Activated CD4-positive, alpha-beta T cell treated with anti-CD3 and anti-CD28 coated beads, Interleukin-2, Interleukin-4, amounts not matched to agents 100 ng/mL and 50 ng/mL, durations not matched to agents 16 hours and 8 hours (primary cell): ENCODE measurements at regions not wholly inside any gene's neighbourhood (a gene's known extent, or its start where the extent isn't known, plus 50 kb on each side); places are given as distances from the start of the nearest gene placed in this dataset.

Source experiments
- DNase-seq: peaks from one replicate; pipeline ENCODE4 v3.0.0-alpha.2; 2020; ENCODE audit warnings: low spot score

DNA sequence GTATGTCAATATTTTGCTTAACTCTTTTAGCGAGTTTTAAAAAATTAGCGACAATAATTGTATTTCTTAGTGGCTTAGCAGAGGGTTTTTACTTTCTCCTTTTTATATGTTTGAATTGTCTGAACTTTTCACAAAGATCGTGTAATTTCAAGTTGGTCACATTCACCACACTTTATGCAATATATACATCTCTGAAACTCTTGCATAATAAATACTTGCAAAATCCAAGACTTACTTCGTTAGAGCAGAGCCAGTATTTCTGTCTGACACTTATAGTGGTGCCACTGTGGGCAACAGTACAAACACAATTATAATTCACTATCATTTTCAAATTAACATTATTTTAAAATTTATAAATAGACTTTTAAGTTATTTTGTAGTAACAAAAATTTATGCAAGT lies 62.0 kb downstream of the SUCNR1 start:
- DNase-seq: no peak

DNA sequence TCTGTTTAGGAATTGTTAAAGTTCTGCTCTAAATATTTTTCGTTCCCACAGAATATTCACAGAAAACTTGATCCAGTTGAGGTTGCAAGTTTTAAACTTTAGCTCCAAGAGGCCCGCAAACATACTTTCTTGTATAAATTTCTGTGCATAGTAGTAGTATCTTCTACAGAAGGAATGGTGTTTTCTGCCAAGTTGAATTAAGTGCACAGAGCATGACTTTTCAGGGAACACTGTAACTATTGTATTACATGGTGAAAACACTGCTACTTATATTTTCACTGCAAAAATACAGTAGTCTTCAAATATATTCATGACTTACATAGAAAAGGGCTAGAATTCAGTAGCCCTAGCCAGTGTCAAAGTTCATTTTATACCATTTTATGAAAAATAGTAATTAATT lies 67.0 kb downstream of the SUCNR1 start:
- no peak for DNase-seq

DNA sequence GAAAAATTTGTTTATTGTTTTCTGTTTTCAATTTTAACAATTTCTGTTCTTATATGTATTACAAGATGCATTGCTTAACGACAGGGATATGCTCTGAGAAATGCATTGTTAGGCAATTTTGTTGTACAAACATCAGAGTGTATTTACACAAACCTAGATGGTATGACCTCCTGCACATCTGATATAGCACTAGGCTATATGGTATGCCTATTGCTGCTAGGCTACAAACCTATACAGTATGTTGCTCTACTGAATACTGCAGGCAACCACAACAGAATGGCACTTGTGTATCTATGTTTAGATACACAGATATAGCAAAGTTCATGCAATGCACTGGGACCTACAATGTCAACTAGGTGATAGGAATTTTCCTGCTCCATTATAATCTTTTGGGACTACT lies 70.1 kb downstream of the SUCNR1 start:
- no peak for DNase-seq

DNA sequence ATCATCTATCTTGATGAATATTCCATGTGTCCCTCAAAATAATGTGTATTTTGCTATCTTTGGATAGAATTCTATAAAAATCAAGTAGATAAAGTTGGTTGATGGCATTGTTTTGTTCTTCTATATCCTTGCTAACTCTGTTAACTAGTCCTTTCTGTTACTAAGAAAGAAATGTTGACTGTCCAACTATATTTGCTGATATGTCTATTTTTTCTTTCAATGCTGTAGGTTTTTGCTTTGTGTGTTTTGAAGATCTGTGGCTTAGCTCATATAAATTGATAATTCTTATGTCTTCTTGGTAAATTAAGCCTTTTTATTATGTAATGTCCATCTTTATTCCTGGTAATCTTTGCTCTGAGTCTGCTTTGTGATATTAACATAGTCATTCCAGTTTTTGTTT lies 70.9 kb downstream of the SUCNR1 start:
- no peak for DNase-seq

DNA sequence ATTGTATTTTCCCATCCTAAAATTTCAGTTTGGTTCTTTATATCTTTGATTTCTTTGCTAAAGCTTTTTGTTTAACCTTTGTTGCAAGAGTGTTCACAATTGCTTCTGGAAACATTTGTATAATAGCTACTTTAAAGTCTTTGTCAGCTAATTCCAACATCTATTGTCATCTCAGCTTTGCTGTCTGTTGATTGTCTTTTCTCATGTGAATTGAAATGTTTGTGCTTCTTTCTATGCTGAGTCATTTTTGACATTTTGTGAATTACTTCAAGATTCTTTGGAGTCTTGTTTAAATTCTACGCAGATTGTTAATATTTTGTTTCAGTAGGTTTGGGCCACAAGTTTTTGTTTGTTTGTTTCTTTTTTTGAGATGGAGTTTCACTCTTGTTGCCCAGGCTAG lies 73.2 kb downstream of the SUCNR1 start:
- DNase-seq: no peak

DNA sequence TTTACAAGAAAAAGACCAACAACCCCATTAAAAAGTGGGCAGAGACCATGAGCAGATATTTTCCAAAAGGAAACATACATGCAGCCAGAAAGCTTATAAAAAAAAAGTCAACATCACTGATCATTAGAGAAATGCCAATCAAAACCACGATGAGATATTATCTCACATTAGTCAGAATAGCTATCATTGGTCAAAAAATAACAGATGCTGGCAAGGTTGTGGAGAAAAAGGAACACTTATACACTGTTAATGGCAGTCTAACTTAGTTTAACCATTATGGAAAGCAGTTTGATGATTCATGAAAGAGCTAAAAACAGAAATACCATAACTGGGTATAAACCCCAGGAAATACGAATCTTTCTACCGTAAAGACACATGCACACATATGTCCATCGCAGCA lies 76.3 kb downstream of the SUCNR1 start:
- no peak for DNase-seq

DNA sequence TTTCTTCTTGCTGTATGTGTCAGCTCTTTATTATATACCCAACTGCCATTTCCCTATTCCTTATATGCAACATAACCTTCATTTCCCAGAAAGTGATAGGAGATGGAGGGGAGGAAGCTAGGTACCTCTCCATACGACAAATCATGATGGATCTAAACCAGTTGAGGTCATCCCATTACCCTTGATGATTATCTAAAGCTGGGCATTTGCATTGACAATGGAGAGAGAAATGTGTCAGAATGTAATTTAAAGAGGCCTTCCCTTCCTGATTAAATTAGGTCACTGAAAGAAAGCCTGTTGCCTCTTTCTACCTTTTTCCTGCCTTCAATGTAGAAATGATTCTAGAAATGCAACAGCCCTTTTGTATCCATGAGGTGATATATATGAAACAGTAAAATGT lies 81.9 kb downstream of the SUCNR1 start:
- DNase-seq: no peak

DNA sequence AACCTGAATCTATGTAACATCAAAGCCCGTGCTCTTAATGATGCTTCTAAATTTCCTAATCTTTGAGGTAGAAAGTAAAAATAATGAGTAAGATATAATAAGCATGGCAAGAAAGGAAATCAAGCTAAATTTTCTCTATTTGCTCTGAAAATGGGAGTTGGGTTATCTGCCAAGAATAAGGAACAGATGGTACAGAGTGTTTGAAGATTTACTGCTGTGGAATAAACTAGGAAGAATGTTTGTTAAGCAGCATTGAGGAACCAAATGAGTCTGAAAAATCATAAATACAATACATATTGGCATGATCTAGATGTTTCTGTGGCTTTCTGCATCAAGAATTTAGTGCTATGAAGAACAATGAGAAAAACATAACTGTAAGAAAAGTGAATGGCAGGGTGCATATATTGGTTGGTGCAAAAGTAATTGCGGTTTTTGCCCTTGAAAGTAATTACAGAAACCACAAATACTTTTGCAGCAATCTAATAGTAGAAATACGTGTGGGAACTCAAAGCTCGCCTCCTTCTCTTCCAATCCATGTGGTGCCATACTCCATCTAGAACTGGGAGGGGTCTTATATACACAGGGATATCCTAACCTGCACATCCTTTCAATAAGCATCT lies 87.6 kb downstream of the SUCNR1 start:
- DNase-seq: no peak

DNA sequence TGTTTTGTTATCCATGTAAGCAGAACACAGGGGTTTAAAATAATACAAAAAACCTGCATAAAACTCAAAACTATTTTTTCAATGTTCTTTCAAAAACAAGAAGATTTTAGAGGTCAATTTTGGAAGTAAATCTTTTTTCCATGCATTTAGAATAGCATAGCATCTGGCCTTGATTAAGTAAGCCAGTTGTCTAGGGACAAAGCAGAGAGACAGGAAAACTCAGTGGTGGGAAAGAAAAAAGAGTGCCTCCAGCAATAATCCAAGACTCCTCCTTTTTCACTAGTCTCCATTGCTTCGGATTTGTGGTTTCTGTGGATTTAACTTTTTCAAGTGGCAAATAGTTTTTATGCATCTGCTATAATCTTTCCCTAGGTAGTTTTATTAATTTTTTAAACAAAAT lies 88.9 kb downstream of the SUCNR1 start:
- no peak for DNase-seq

DNA sequence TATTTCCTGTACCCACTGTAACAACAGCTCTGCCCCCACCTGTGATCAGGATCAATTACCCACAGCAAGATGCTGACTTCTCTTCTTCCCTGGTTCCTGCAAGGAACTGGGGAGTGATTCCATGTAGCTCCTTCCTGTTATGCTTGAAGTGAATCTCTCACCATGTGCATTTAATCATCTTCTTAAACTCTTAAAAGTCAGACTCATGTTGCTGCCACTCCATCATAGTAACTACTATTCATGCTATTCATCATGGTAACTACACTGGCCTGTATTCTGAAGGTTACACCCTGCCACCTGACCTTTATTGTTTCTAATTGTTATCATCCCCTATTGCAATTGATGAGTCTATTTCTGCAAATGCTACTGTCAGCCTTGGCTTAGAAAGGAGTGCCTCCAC lies 89.5 kb downstream of the SUCNR1 start:
- no peak for DNase-seq

DNA sequence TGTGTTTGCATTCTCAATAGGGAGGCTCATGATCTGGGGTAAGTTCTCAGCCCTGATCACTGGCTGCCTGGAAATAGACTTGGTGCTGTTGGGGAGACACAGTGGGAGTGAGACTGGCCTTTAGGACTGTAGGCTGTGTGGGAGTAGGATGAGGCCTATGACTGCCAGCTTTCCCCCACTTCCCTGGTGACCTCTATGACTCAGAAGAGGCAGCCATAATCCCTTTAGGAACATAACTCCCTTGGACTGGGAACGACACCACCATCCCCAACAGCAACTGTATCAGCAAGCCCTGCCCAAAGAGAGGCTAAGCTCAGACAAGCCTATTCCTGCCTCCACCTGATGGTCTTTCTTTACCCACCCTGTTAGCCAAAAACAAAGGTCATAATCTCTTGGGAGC lies 91.3 kb downstream of the SUCNR1 start:
- no peak for DNase-seq

DNA sequence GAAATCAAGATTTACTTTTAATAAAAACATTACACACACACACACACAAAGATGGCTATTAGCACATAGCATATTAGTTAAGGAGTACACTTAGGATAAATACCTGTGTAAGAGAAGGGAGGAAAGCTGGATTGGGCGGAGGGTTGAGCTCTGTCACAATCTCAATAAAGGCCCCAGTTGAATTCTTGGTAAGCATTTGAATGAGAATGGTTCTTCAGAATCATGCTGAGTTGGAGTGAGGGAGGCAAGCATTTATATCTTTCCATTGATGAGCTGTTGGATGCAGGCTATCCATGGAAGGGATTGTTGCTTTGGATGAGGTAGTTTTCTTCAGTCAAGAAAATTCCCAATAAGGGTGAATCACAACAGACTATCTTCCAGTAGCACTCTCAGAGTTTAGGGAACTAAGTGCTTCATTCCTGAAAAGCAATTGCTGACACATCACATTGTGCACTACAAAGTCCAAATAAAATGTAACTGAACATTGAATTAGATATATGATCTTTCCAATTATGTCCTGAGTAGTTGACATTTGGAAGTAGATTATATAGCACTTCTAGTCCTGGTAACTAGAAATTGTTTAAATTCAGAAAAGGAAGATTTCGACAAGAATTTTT lies 95.7 kb downstream of the SUCNR1 start:
- DNase-seq: no peak

DNA sequence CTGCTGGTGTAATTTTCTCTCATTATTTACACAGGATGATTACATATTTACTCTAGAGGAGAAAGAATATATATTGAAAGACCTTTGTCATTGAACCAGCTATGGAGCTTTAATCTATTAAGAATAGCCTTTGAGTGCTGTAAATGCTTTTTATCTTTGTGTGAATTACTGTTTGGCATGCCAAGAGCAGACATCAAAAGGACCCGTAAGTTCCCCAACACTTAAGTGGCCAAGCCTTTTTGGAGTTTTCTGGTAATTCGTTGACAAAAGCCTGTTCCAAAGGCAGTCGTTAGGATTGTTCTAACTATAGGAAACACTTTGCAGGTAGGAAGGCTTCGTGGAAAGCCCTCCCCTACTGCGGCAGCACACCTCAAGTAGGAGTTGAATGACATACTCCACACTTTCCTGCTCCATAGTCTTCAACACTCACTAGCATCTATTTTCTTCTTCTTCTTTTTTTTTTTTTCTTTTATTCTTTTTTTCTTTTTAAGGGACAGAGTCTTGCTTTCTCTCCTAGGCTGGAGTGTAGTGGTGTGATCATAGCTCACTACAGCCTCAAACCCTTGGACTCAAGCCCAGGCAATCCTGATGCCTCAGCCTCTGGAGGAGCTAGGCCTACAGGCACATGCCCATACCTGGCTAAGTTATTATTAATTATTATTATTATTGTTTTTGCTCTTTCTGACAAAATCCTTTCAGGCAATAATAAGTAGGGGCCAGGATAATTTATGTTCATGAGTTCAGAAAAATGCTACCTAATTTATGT lies 98.6 kb downstream of the SUCNR1 start:
- no peak for DNase-seq

DNA sequence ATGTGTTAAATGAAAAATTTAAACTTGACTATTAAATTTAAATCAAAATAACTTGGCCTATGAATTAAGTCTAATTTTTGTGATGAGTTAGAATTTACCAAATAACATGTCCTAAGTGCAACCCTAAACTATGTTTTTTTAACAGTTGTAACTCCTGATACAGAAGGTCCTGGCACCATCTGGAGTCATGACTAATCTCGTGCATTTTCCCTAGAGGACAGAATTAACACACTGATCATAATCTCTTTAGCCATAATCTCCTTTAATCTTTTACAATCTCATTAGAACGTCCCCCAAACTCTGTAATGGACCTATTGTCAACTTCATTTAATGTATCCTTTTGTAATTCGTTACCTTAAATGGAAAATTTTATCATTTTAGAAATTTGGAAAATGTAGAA lies 100.6 kb downstream of the SUCNR1 start:
- DNase-seq: no peak

DNA sequence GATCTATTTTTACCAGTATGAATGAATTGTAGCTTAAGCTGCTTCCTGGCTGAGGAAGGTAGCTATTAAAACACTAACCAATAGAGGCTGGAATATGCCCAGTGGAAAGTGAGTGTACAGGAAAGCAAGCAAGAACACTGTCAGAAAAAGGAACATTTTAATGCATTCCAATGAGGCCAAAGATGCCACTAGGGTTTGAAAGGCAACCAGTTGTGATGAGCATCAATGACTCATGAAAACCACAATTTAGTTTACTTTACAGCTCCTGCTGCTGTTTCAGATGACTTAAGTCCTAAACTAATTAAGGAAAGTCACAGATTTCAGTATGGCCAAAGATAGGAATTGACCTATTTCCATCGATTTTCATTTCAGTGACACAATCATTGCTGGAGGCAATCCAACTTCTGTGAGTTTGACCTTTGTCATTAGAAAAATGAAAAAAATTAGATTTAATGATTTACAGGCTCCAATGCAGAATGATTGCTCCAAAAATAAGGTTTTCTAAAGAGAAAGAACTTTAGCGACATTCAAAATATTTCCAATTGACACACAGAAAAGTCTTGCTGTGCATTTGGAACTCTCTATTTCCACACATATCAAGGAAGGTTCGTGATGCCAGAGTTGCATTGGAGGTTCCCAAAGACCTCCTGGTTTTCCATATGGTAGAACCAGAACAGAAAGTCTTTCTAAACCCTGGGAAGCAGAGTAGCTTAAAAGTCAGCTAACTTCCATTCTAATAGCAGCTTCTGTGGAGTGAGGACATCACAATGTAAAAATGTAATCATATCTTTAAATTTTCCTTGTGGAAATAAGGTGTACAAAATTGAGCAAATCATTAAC lies 103.0 kb downstream of the SUCNR1 start:
- no peak for DNase-seq

DNA sequence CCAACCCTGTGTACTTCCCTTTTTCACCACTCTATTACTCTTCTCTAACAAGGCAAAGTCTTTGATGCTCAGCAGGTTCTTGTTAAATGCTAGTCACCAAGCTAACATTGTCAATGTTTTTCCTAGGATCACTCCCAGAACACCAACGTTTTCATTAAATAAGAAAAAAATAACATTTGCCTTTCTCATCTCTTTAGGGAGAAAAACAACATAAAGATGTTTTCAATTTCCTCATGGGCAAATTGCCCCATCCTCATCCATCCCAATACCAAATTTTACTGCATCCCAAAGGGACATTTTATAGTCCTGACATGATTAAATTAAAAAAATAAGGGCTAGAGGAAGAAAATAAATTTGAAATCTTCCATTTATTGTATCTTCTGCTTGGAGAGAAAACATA lies 106.5 kb downstream of the SUCNR1 start:
- DNase-seq: no peak

DNA sequence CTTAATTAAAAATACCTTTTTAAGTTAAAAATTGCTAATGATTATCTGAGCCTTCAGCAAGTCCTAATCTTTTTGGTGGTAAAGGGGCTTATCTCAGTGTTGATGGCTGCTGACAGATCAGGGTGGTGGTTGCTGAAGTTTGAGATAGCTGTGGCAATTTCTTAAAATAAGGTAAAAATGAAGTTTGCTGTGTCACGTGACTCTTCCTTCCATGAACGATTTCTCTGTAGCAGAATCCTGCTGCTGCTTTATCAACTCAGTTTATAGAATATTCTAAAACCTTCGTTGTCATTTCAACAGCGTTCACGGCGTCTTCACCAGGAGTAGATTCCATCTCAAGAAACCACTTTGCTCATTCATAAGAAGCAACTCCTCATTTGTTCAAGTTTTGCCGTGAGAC lies 110.1 kb downstream of the SUCNR1 start:
- DNase-seq: no peak

DNA sequence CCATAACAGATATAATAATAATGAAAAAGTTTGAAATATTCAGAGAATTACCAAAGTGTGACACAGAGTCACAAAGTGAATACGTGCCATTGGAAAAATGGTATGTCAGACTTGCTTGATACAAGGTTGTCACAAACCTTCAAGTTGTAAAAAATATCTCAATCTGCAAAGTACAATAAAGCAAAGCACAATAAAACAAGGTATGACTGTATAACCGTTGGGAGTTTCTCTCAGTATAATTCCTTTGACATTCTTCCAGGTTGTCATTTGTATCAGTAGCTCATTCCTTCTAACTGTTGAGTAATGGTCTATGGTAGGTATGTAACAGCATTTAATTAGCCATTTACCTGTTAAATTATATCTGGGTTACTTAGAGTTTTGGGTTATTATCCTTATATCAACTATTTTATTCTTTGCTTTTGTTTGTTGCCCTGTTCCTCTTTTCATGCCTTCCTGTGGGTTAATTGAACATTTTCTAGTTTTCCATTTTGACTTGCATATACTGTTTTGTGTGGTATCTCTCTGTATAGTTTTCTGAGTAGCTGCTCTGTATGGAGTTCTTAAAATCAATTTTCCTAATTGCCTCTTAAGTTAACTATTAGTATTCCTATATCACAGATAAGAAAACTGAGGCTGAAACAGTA lies 112.5 kb downstream of the SUCNR1 start:
- DNase-seq: no peak

DNA sequence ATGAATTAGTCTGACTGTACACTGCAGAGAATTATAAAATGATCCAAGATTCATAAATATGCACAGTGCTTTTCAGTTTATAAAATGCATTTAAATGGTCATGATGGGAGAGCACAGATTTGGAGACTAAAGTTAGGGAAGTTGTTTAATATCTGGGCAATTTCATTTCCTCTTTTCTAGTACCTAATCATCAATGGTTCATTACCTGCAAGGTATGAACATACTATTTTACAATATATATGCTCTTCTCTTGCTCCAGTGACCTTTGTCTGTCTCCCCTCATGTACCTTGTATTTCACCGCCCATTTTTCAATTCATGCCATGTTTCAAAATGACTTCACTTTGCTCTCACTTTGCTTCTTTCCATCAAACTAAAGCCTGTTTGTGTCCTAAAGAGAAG lies 114.5 kb downstream of the SUCNR1 start:
- DNase-seq: no peak

DNA sequence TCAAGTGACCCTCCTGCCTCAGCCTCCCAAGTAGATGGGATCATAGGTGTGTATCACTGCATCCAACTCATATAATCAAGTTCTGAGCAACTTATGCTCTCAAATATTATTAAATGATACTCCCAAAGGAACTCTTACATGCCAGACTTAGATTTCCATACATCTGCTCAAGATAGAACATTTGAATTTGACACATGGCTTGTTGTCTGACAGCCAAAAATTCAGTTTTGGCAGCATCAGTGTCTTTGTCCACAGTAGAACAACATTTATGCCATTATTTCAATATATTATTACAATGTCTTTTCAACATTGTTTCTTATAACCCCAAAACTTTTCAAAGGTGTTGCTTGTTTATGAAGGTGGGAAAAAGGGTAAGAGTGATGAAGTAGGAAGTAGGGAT lies 116.2 kb downstream of the SUCNR1 start:
- DNase-seq: no peak

DNA sequence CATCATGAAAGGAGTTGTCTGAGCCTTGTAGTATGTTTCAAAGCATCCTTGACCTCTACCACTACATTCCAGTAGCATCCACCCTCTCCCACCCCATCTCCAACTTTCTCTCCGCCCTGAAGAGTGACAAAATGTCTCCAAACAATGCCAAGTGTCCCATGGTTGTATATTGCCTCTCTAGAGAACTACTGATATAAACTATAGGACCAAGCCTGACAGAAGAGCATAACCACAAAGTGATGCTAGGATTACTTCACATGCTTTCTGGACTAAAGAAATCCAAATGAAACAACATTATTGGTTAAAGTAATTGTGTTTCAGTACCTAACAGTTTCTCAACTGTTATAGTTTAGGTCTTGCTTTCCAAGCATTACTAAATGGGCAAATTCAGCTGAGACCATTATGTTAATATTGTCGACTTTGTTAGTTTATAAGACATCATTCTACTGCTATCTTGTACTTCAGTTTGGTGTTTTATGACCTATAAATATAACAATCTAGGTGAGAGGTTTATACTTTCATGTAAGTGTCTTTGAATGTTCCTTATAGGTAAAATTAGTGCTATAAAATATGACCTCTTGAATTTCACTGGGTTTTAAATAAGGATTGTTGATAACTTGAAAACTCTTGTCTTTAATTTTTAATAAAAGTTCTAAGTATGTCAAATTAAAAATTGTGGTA lies 117.4 kb downstream of the SUCNR1 start:
- no peak for DNase-seq
